HUES6 (cell line): ENCODE measurements at regions not wholly inside any gene's neighbourhood (a gene's known extent, or its start where the extent isn't known, plus 50 kb on each side); places are given as distances from the start of the nearest gene placed in this dataset.

ENCODE experiments used
- H3K27ac ChIP-seq: 2 replicates; pipeline ENCODE4 v1.7.0; 2013; ENCODE audit warnings: low read depth, mild to moderate bottlenecking, low read length, inconsistent platforms
- H3K27me3 ChIP-seq: 2 replicates; pipeline ENCODE4 v1.6.1; 2013; ENCODE audit warnings: low read length; ENCODE audit not compliant: control insufficient read depth, insufficient read depth
- H3K36me3 ChIP-seq: 2 replicates; pipeline ENCODE4 v1.6.1; 2013; ENCODE audit warnings: low read length; ENCODE audit not compliant: control insufficient read depth, insufficient read depth
- H3K4me1 ChIP-seq: 2 replicates; pipeline ENCODE4 v1.6.1; 2013; ENCODE audit warnings: low read length; ENCODE audit not compliant: control insufficient read depth, insufficient read depth
- H3K4me3 ChIP-seq: 2 replicates; pipeline ENCODE4 v1.5.1; 2013; ENCODE audit warnings: low read depth, low read length
- H3K9ac ChIP-seq: one replicate; pipeline ENCODE4 v1.6.1; 2013; ENCODE audit warnings: mild to moderate bottlenecking, low read length
- H3K9me3 ChIP-seq: 2 replicates; pipeline ENCODE4 v1.6.1; 2013; ENCODE audit warnings: low read depth, low read length; ENCODE audit not compliant: control insufficient read depth, insufficient read depth

DNA sequence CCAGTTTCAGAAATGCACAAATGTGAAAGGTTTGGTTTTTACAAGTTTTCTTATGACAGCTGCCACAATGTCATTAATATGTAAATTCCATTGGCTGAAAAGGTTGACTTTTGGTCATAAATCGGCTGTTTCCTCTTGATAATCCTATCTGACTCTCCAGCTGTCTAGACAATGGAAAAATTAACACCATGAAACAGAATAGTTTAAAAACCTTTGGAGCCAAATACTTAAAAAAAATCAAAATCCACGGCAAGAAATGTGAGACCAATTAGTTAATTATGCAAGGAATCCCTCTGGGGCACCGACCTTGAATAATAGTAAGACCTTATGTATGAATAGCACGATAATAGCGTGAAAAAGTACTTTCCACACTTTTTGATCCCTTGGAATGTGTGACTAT, 138.0 kb downstream of the ZNF664 start:
- Histone ChIP-seq H3K4me1 (peaks cover 33% of the 10 kb centered on the region), H3K9me3 (peaks cover 8% of the 10 kb centered on the region), H3K36me3 (no peaks in the 10 kb centered on the region), H3K27me3 (no peaks in the 10 kb centered on the region), H3K9ac (no peak overlapping the region), H3K27ac (no peak overlapping the region), H3K4me3 (no peak overlapping the region)

DNA sequence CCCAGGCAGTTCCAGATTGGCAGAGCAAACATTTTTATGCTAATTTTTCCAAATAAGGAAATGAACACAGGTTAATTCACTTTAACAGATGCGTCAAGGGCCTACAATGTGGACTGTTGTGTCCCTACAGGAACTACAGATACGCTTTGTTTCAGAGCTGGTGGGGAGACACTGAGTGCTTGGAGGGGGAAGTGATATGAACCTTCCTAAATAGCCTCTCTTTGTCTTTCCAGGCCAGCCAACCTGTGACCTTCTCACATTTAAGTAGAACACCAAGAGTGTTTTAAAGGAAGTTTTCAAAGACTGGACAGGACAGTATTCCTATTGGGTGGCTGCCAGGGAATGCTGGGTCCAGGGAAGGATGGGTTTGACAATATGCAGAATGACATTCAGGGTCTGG, 141.3 kb downstream of the ZNF664 start:
- peaks cover 8% of the 10 kb centered on the region for H3K9me3 ChIP-seq
- no peaks in the 10 kb centered on the region for H3K27me3 ChIP-seq
- H3K4me1 ChIP-seq, result peaks cover 27% of the 10 kb centered on the region

DNA sequence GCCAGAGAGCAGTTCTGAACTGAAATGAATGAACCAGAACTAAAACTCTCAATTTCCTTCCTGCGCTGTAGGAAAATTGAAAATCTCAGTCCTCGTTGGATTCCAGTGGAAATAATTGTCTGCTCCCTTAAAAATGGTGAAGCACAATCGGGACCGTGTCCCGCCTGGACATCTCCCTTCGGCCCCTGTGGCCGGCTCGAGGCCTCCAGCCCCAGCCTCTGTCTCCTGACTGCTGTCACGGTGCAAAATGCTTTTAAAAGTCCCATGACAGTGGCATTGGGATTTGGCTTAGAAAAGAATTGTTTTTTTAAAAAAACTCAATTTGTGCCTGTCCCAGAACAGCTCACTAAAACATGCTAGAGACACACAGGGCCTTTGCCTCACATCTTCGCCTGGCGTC, 142.5 kb downstream of the ZNF664 start:
- Histone ChIP-seq H3K27me3 (no peaks in the 10 kb centered on the region), H3K4me3 (no peak overlapping the region), H3K27ac (no peak overlapping the region), H3K9me3 (peaks cover 8% of the 10 kb centered on the region), H3K9ac (no peak overlapping the region), H3K4me1 (peaks cover 20% of the 10 kb centered on the region), H3K36me3 (no peaks in the 10 kb centered on the region)

More for the DNA sequence above, 141.3 kb downstream of the ZNF664 start:
- H3K27ac ChIP-seq, result no peak overlapping the region
- H3K9ac ChIP-seq, result no peak overlapping the region
- H3K36me3 ChIP-seq, result no peaks in the 10 kb centered on the region
- H3K4me3 ChIP-seq, result no peak overlapping the region

DNA sequence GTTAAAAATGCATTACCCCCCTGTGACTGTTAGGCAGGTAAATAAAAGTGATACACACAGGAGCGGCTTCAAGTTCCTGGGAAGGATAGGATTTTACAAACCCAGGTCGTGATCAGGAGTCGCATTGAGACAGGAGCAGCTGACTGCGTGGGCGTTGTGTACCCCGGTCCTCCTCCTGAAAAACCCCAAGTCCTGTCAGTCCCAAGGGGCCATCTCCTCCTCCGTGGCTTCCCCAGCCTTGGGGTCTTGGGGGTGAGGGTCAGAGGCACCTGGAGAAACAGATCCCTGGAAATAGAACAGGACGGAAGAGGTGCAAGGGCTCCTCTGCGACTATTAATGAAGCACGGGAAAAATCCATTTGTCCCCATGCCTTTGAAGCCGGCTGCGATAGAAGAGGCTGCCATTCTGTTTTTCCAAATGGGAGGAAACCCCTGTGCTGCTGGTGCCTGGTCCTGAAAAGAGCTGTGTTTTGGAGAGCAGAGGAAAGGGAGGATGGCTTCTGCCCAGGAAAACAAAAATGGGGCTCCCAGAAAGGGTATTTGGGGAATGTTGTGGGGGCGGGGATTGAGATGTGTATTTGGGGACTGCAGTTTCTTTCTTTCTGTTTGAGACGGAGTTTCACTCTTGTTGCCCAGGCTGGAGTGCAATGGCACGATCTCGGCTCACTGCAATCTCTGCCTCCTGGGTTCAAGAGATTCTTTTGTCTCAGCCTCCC, 143.1 kb downstream of the ZNF664 start:
- Histone ChIP-seq H3K36me3 (no peaks in the 10 kb centered on the region), H3K27ac (no peak overlapping the region), H3K9ac (peak overlapping the region; percentile 48), H3K4me3 (no peak overlapping the region), H3K27me3 (no peaks in the 10 kb centered on the region), H3K9me3 (peaks cover 8% of the 10 kb centered on the region), H3K4me1 (peaks cover 16% of the 10 kb centered on the region)

DNA sequence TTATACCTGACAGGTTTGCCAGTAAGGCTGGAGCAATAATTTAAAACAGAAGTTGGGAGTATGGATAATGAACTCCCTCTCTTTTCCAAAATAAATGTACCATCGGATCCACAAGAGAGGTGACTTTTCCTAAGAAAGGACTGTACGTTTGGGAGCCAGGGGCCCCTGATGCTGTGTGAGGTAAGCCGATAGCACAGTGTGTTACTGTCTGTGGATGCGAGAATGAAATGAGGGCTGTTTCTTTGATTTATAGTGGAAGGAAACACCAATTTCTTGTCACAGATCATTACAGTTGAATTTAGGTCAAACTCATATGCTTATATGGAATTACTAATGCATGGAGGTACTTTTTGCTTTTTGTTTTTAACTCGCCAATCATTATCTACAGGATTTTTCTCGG, 147.7 kb downstream of the ZNF664 start:
- no peaks in the 10 kb centered on the region for H3K36me3 ChIP-seq
- peaks cover 18% of the 10 kb centered on the region for H3K4me1 ChIP-seq
- H3K27me3 ChIP-seq, result no peaks in the 10 kb centered on the region
- peaks cover 2% of the 10 kb centered on the region; the same call in 1 of the 2 replicates for H3K9me3 ChIP-seq
- H3K4me3 ChIP-seq, result no peak overlapping the region
- H3K9ac ChIP-seq, result no peak overlapping the region
- no peak overlapping the region for H3K27ac ChIP-seq

DNA sequence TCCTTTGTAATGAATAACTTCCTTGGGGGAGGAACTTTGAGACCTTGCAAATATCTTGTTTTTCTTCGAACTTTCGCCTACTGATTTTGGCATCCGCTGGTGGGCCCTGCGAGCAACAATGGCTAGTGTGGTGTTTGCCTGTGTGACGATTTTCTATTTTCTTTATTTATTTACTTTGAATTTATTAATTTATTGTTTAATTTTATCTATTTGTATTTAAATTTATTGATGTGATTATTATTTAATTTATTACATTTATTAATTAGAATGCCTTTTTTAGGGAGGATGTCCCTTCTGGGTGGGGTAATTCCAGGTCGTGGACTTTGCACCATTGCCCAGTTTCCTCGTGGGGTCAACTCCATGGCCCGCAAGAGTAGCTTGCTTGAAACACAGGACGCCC, 149.7 kb downstream of the ZNF664 start:
- H3K4me3 ChIP-seq, result no peak overlapping the region

DNA sequence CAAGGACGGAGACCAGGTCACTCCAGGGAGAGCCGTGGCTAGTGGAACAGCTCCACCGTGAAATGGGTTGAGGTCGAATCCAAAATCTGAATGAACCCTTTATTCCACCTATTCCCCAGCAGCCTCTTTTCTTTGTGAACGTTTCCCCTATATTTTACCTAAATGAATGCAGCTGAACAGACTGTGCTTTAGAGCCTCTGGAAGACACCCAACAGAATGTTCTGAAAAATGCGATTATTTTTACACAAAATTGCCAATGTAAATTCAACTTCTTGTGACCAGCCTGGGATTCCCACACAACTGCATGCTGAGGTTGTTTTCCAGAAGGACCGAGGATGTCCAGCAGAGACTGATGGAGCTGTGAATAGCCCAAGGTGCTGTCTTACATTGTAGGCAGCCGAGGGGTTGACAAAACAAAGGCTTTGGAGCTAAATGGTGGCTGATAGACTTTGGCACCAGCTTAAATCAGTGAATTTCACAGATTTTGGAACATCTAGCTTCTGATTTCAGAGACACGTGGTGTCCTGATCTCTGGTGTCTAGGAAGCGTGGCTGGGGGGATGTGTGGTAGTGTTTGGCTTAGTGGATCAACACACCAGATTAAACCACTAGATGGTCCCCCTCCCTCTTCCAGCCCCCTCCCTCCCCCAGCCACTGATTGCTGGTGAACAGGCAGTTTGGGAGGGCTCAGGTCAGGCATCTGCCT, 150.4 kb downstream of the ZNF664 start:
- peaks cover 2% of the 10 kb centered on the region; the same call in 1 of the 2 replicates for H3K9me3 ChIP-seq

More for the DNA sequence above, 149.7 kb downstream of the ZNF664 start:
- Histone ChIP-seq H3K27ac (no peak overlapping the region), H3K9ac (no peak overlapping the region), H3K9me3 (peaks cover 2% of the 10 kb centered on the region; the same call in 1 of the 2 replicates), H3K4me1 (peaks cover 4% of the 10 kb centered on the region), H3K27me3 (no peaks in the 10 kb centered on the region), H3K36me3 (no peaks in the 10 kb centered on the region)

DNA sequence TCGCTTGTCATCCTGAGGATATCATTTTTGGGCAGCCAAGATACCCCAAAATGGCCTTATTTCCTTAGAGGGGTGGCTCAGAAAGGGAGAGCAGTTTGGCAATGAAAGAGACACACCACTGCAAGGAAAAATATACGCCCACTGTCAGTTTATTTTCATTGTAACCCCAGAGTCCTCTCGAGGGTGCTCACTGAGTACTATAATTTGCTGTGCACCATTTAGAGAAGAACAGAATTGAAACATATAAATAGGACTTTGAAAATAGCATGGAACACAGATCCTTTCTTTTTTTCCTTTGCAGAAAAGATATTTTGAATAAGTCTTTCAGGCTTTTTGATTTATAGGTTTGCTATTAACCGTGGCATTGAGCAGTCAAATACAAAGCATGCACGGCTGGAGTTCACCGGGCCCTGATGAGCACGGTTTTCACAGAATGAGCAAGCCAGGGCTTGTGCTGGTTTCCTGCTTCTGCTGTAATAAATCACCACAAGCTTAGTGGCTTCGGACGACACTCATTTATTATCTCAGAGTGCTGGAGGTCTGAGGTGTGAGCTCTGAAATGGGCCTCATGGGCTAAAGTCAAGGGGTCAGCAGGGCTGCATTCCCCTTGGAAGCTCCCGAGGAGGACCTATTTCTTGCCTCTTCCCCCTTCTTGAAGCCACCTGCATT, 152.3 kb downstream of the ZNF664 start:
- H3K4me3 ChIP-seq, result no peak overlapping the region
- no peak overlapping the region for H3K27ac ChIP-seq
- no peaks in the 10 kb centered on the region for H3K36me3 ChIP-seq
- no peaks in the 10 kb centered on the region for H3K27me3 ChIP-seq
- peaks cover 4% of the 10 kb centered on the region for H3K4me1 ChIP-seq
- H3K9ac ChIP-seq, result no peak overlapping the region
- H3K9me3 ChIP-seq, result peaks cover 2% of the 10 kb centered on the region; the same call in 1 of the 2 replicates

More for the DNA sequence above, 150.4 kb downstream of the ZNF664 start:
- Histone ChIP-seq H3K9ac (no peak overlapping the region), H3K27ac (no peak overlapping the region), H3K27me3 (no peaks in the 10 kb centered on the region), H3K4me3 (no peak overlapping the region), H3K36me3 (no peaks in the 10 kb centered on the region), H3K4me1 (peaks cover 4% of the 10 kb centered on the region)

DNA sequence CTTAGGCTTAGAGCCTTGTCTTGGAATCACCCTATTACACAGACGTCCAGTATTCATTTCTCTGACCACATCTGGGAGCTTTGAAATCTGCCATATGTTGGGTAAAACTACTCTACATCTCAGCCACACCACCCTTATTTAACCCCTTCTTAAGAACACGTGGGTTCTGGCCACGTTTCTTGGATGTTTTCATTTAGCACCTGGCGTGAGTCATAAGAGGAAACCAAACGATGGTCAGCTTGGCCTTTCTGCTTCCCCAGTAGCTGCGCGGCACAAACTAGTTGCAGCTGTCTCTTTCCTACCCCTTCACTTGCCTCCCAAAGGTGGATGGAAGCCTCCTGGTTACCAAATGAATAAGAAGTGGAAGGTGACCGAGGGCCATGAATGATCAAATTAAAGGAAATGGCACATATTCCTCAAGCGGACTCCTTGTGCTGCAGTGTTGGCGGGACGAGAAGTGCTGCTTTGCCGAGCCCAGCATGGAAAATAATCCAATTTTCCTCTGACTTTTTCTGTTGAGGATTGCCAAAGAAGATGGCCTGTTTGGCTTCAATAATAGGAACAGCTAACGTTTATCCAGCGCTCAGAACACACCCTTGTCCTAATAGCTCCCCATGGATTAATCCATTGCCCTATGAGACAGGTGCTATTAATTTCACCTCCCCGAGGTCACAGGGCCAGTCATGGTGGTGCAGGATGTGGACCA, 154.1 kb downstream of the ZNF664 start:
- H3K36me3 ChIP-seq, result no peaks in the 10 kb centered on the region
- H3K4me1 ChIP-seq, result peaks cover 20% of the 10 kb centered on the region
- H3K27ac ChIP-seq, result no peak overlapping the region
- no peak overlapping the region for H3K9ac ChIP-seq
- H3K4me3 ChIP-seq, result no peak overlapping the region
- no peaks in the 10 kb centered on the region for H3K27me3 ChIP-seq
- H3K9me3 ChIP-seq, result peaks cover 2% of the 10 kb centered on the region; the same call in 1 of the 2 replicates

DNA sequence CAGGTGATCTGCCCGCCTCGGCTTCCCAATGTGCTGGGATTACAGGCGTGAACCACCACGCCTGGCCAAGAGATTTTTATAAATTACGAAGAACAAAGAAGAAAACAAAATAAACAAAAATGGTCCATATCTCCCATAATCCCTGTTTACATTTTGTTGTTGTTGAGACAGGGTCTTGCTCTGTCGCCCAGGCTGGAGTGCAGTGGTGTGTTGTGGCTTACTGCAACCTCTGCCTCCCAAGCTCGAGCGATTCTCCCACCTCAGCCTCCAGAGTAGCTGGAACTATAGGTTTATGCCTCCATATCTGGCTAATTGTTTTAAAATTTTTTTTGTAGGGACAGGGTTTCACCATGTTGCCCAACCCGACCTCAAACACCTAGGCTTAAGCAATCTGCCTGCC, 156.1 kb downstream of the ZNF664 start:
- H3K4me1 ChIP-seq, result peaks cover 23% of the 10 kb centered on the region

More for the DNA sequence above, 156.1 kb downstream of the ZNF664 start:
- no peaks in the 10 kb centered on the region for H3K27me3 ChIP-seq
- H3K9ac ChIP-seq, result no peak overlapping the region
- H3K36me3 ChIP-seq, result no peaks in the 10 kb centered on the region
- peaks cover 1% of the 10 kb centered on the region; the same call in 1 of the 2 replicates for H3K9me3 ChIP-seq
- H3K27ac ChIP-seq, result no peak overlapping the region
- no peak overlapping the region for H3K4me3 ChIP-seq
